NB4 (cell line): ENCODE measurements at regions not wholly inside any gene's neighbourhood (a gene's known extent, or its start where the extent isn't known, plus 50 kb on each side); places are given as distances from the start of the nearest gene placed in this dataset.
"Not testable (repeated sequence)": the region's sequence is repeated elsewhere in the genome, so short reads cannot be mapped to it uniquely, and the experiment has no call there.

ENCODE experiments used
- DNase-seq: peaks from one replicate; pipeline ENCODE4 v3.0.0; 2010; ENCODE audit warnings: low read depth
- H3K4me3 ChIP-seq: one replicate; pipeline ENCODE4 v1.5.1; 2011; ENCODE audit warnings: mild to moderate bottlenecking, low read depth, low read length, moderate library complexity
- MAX ChIP-seq: IDR thresholded peaks from 2 replicates; pipeline ENCODE4 v1.6.1; 2011; ENCODE audit warnings: low read depth, low read length
- MYC ChIP-seq: IDR thresholded peaks from 2 replicates; pipeline ENCODE4 v1.6.1; 2011; ENCODE audit warnings: low read depth, low read length
- POLR2A ChIP-seq: IDR thresholded peaks from 2 replicates; pipeline ENCODE4 v1.6.1; 2011; ENCODE audit warnings: mild to moderate bottlenecking; ENCODE audit not compliant: insufficient read length; ENCODE audit errors: extremely low read depth
- TF ChIP-seq, protein P1 (sequence below): IDR thresholded peaks from one replicate; pipeline ENCODE4 v1.5.1; 2012; ENCODE audit warnings: low read depth, low read length

DNA sequence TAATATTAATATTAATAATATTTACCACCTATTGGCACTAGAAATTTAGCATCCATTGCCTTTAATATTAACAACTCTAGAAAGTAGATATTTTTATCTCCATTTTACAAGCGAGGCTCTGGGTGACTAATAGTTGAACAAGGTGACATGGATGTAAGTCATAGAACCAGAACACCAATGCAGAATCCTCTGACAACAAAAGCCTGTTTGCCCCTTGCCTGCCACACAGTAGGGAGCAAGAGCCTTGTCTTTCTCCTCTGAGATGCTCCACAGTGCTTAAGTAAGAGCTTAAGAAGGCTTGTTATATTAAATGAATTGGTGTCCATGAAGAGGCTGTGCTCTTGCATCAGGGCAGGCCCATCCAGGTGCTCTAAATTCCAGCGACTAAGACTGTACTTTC, 51.2 kb upstream of the LBX1 start:
- DNase-seq, result no peak
- no peak overlapping the region for H3K4me3 ChIP-seq
- TF ChIP-seq, protein P1, sequence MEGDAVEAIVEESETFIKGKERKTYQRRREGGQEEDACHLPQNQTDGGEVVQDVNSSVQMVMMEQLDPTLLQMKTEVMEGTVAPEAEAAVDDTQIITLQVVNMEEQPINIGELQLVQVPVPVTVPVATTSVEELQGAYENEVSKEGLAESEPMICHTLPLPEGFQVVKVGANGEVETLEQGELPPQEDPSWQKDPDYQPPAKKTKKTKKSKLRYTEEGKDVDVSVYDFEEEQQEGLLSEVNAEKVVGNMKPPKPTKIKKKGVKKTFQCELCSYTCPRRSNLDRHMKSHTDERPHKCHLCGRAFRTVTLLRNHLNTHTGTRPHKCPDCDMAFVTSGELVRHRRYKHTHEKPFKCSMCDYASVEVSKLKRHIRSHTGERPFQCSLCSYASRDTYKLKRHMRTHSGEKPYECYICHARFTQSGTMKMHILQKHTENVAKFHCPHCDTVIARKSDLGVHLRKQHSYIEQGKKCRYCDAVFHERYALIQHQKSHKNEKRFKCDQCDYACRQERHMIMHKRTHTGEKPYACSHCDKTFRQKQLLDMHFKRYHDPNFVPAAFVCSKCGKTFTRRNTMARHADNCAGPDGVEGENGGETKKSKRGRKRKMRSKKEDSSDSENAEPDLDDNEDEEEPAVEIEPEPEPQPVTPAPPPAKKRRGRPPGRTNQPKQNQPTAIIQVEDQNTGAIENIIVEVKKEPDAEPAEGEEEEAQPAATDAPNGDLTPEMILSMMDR, result no peak
- no peak for TF ChIP-seq MAX
- no peak for TF ChIP-seq MYC
- no peak for TF ChIP-seq POLR2A

DNA sequence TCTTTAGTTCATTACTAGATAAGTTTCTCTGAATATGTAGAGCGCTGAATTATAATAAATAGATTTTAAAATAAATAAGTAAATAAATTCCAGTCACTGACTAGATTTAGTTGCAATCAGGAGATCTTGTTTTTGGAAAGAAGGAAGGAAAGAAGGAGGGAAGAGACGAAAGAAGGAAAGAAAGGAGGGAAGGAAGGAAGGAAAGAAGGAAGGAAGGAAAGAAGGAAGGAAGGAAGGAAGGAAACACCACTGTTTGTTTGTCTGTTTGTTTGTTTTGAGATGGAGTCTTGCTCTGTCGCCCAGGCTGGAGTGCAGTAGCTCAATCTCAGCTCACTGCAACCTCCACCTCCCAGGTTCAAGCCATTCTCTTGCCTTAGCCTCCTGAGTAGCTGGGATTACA, 51.7 kb upstream of the LBX1 start:
- H3K4me3 ChIP-seq, DNase-seq: not testable (repeated sequence)

- TF ChIP-seq MYC (no peak), MAX (no peak), POLR2A (no peak)
- TF ChIP-seq, protein P1, result no peak
Measured at GRCh38 chr10:101282947-101283346, 53.7 kb upstream of the LBX1 start.

GRCh38 chr10:101283762-101284100, 54.5 kb upstream of the LBX1 start:
- no peak overlapping the region for H3K4me3 ChIP-seq
- no peak for DNase-seq
- no peak for TF ChIP-seq MAX
- TF ChIP-seq, protein P1, result no peak
- TF ChIP-seq POLR2A, result no peak
- no peak for TF ChIP-seq MYC

More at GRCh38 chr10:101282947-101283346, 53.7 kb upstream of the LBX1 start:
- DNase-seq, result no peak
- no peak overlapping the region for H3K4me3 ChIP-seq

- no peak overlapping the region for H3K4me3 ChIP-seq
- TF ChIP-seq MYC (no peak), MAX (no peak), POLR2A (no peak)
- TF ChIP-seq, protein P1, result no peak
- no peak for DNase-seq
Measured at GRCh38 chr10:101284101-101284743, 55.0 kb upstream of the LBX1 start.

DNA sequence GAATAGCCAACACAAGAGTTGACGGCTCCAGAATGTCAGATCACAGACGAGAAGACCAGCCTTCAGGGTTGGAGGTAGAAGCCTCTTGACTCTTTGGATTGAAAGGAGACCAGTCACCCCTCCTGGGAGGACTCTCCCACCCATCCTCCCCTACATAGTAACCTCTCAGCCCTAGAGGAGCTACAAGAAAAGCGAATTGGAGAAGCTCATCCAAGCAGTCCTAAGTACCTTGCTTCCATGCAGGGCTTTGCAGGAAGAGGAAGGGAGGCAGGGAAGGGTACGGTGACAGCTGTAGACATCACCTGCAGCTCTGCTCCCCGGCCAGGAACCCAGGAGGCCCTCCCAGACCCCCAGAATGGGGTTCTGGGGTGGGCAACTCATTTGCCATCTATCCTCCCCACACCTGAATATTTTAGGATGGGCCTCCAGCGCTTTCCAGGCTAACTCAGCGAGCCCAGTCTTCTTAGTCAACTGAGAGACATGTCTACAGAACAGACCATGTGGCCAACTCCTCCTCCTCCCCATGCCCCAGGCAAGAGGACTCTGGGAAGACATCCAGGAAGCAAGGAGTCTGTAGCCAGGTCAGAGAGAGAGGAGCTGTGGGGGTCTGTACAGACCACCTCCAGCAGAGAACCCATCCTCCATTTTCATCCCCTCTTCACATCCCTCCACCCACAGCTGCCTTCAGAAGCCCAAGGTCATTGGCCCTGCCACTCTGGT, 55.6 kb upstream of the LBX1 start:
- no peak for DNase-seq
- H3K4me3 ChIP-seq, result no peak overlapping the region
- TF ChIP-seq, protein P1, result no peak
- TF ChIP-seq MAX (no peak), MYC (no peak), POLR2A (no peak)
